WERI-Rb-1 (cell line): ENCODE measurements at regions not wholly inside any gene's neighbourhood (a gene's known extent, or its start where the extent isn't known, plus 50 kb on each side); places are given as distances from the start of the nearest gene placed in this dataset.

Experiments
- DNase-seq: peaks from one replicate; pipeline ENCODE4 v3.0.0-alpha.2; 2020
- H3K27ac ChIP-seq: fragments of 250-450 bp; sonication (Bioruptor Pico); 2 replicates; pipeline ENCODE4 v1.5.1; 2020; ENCODE audit warnings: mild to moderate bottlenecking, moderate library complexity
- H3K27me3 ChIP-seq: fragments of 250-450 bp; sonication (Bioruptor Pico); 2 replicates; pipeline ENCODE4 v1.5.1; 2021; ENCODE audit warnings: mild to moderate bottlenecking, low read depth, moderate library complexity; ENCODE audit not compliant: insufficient read depth, severe bottlenecking
- H3K36me3 ChIP-seq: fragments of 250-450 bp; sonication (Bioruptor Pico); 2 replicates; pipeline ENCODE4 v1.5.1; 2020; ENCODE audit warnings: mild to moderate bottlenecking, moderate library complexity
- H3K4me3 ChIP-seq: 2 replicates; pipeline ENCODE4 v1.5.1; 2011; ENCODE audit warnings: low read depth, mild to moderate bottlenecking, control low read depth, low read length
- H3K9me3 ChIP-seq: fragments of 250-450 bp; sonication (Bioruptor Pico); 2 replicates; pipeline ENCODE4 v1.5.1; 2021; ENCODE audit warnings: mild to moderate bottlenecking, moderate library complexity; ENCODE audit not compliant: severe bottlenecking
- TF ChIP-seq, protein P1 (sequence below): IDR thresholded peaks from 2 replicates; pipeline ENCODE4 v1.5.1; 2011; ENCODE audit warnings: low read depth, mild to moderate bottlenecking, control low read depth, inconsistent platforms, low read length

GRCh38 chr16:85344502-85345128 is 232.3 kb upstream of the CIBAR2 start:
- DNase-seq: no peak
- Histone ChIP-seq H3K36me3 (no peaks in the 10 kb centered on the region), H3K27ac (no peak overlapping the region), H3K27me3 (no peaks in the 10 kb centered on the region), H3K9me3 (no peaks in the 10 kb centered on the region), H3K4me3 (no peak overlapping the region)
- TF ChIP-seq, protein P1, sequence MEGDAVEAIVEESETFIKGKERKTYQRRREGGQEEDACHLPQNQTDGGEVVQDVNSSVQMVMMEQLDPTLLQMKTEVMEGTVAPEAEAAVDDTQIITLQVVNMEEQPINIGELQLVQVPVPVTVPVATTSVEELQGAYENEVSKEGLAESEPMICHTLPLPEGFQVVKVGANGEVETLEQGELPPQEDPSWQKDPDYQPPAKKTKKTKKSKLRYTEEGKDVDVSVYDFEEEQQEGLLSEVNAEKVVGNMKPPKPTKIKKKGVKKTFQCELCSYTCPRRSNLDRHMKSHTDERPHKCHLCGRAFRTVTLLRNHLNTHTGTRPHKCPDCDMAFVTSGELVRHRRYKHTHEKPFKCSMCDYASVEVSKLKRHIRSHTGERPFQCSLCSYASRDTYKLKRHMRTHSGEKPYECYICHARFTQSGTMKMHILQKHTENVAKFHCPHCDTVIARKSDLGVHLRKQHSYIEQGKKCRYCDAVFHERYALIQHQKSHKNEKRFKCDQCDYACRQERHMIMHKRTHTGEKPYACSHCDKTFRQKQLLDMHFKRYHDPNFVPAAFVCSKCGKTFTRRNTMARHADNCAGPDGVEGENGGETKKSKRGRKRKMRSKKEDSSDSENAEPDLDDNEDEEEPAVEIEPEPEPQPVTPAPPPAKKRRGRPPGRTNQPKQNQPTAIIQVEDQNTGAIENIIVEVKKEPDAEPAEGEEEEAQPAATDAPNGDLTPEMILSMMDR: no peak

GRCh38 chr16:85345129-85345639 is 232.9 kb upstream of the CIBAR2 start:
- no peak for DNase-seq
- H3K27me3 ChIP-seq: no peaks in the 10 kb centered on the region

GRCh38 chr16:85346404-85347212 is 234.3 kb upstream of the CIBAR2 start:
- Histone ChIP-seq H3K9me3 (no peaks in the 10 kb centered on the region), H3K27ac (no peak overlapping the region), H3K4me3 (no peak overlapping the region), H3K36me3 (no peaks in the 10 kb centered on the region), H3K27me3 (no peaks in the 10 kb centered on the region)
- TF ChIP-seq, protein P1: no peak
- no peak for DNase-seq

More at GRCh38 chr16:85345129-85345639, 232.9 kb upstream of the CIBAR2 start:
- H3K9me3 ChIP-seq: no peaks in the 10 kb centered on the region
- TF ChIP-seq, protein P1: no peak
- no peaks in the 10 kb centered on the region for H3K36me3 ChIP-seq
- no peak overlapping the region for H3K27ac ChIP-seq
- H3K4me3 ChIP-seq: no peak overlapping the region

- peak; percentile 52 for DNase-seq
- Histone ChIP-seq H3K27ac (no peak overlapping the region), H3K9me3 (no peaks in the 10 kb centered on the region), H3K36me3 (no peaks in the 10 kb centered on the region), H3K27me3 (no peaks in the 10 kb centered on the region), H3K4me3 (no peak overlapping the region)
- TF ChIP-seq, protein P1: peak; percentile 80
Measured at GRCh38 chr16:85347213-85347591, 234.9 kb upstream of the CIBAR2 start.

DNA sequence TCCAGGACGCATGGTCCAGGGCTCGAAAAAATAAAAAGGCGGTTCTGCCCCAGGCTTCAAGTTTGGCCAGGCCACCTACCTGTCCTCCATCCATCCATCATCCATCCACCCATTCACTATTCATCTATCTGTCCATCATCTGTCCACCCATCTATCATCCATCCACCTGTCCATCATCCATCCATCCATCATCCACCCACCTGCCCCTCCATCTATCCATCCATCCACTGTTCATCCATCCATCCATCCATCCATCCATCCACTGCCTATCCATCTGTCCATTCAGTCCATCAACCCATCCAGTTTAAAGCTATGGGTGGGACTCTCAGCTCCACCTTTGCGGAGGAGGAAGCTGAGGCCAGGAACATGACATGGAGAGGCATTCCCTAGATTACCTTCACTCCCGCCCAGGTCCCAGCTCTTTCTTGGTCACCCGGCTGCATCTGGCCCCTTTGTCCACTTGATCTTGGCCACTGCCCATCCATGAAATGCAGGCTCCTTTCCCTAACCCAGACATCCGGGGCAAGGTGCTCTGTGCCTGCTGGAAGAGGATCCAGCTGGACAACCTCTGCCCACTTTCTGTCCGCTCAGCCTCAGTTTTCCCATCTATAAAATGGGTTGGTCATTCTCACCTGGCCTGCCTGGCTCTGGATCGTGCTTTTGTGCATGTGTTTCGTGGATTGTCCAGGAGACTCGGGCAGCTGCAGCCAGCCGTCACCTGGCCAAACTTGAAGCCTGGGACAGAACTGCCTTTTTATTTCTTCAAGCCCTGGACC is 236.0 kb upstream of the CIBAR2 start:
- no peaks in the 10 kb centered on the region for H3K27me3 ChIP-seq
- no peak for DNase-seq
- TF ChIP-seq, protein P1: no peak
- H3K27ac ChIP-seq: no peak overlapping the region
- no peaks in the 10 kb centered on the region for H3K9me3 ChIP-seq
- no peak overlapping the region for H3K4me3 ChIP-seq
- H3K36me3 ChIP-seq: no peaks in the 10 kb centered on the region
